22Rv1 (cell line): ENCODE measurements at regions not wholly inside any gene's neighbourhood (a gene's known extent, or its start where the extent isn't known, plus 50 kb on each side); places are given as distances from the start of the nearest gene placed in this dataset.

Source experiments
- ZFX ChIP-seq: fragments of 450-650 bp; IDR thresholded peaks from 2 replicates; pipeline ENCODE4 v1.6.1; 2017; ENCODE audit warnings: antibody characterized with exemption, borderline replicate concordance
- TF ChIP-seq, protein P1 (sequence below): fragments of 450-650 bp; IDR thresholded peaks from 2 replicates; pipeline ENCODE4 v1.5.1; 2017; ENCODE audit warnings: mild to moderate bottlenecking

GRCh38 chr4:14065406-14065805 lies 437.9 kb upstream of the BOD1L1 start:
- TF ChIP-seq, protein P1, sequence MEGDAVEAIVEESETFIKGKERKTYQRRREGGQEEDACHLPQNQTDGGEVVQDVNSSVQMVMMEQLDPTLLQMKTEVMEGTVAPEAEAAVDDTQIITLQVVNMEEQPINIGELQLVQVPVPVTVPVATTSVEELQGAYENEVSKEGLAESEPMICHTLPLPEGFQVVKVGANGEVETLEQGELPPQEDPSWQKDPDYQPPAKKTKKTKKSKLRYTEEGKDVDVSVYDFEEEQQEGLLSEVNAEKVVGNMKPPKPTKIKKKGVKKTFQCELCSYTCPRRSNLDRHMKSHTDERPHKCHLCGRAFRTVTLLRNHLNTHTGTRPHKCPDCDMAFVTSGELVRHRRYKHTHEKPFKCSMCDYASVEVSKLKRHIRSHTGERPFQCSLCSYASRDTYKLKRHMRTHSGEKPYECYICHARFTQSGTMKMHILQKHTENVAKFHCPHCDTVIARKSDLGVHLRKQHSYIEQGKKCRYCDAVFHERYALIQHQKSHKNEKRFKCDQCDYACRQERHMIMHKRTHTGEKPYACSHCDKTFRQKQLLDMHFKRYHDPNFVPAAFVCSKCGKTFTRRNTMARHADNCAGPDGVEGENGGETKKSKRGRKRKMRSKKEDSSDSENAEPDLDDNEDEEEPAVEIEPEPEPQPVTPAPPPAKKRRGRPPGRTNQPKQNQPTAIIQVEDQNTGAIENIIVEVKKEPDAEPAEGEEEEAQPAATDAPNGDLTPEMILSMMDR: no peak
- no peak for TF ChIP-seq ZFX
